HEK293T (cell line): ENCODE measurements at regions not wholly inside any gene's neighbourhood (a gene's known extent, or its start where the extent isn't known, plus 50 kb on each side); places are given as distances from the start of the nearest gene placed in this dataset.

Experiments
- ARNT ChIP-seq: fragments of 450-650 bp; IDR thresholded peaks from 2 replicates; pipeline ENCODE4 v1.6.1; 2017; ENCODE audit warnings: mild to moderate bottlenecking
- BHLHE40 ChIP-seq: fragments of 450-650 bp; IDR thresholded peaks from 2 replicates; pipeline ENCODE4 v1.6.1; 2016; ENCODE audit warnings: mild to moderate bottlenecking, moderate library complexity, borderline replicate concordance
- ELF4 ChIP-seq: fragments of 450-650 bp; IDR thresholded peaks from 2 replicates; pipeline ENCODE4 v1.6.1; 2017; ENCODE audit warnings: antibody characterized with exemption
- FOXA1 ChIP-seq: fragments of 450-650 bp; IDR thresholded peaks from 2 replicates; pipeline ENCODE4 v1.6.1; 2016; ENCODE audit warnings: mild to moderate bottlenecking
- LEF1 ChIP-seq: fragments of 450-650 bp; IDR thresholded peaks from 2 replicates; pipeline ENCODE4 v1.6.1; 2017; ENCODE audit warnings: mild to moderate bottlenecking, borderline replicate concordance
- NFRKB ChIP-seq: fragments of 450-650 bp; IDR thresholded peaks from 2 replicates; pipeline ENCODE4 v1.6.1; 2016; ENCODE audit warnings: mild to moderate bottlenecking, moderate library complexity
- PKNOX1 ChIP-seq: fragments of 450-650 bp; IDR thresholded peaks from 2 replicates; pipeline ENCODE4 v1.6.1; 2016
- TARDBP ChIP-seq: fragments of 450-650 bp; IDR thresholded peaks from 2 replicates; pipeline ENCODE4 v1.6.1; 2016

DNA sequence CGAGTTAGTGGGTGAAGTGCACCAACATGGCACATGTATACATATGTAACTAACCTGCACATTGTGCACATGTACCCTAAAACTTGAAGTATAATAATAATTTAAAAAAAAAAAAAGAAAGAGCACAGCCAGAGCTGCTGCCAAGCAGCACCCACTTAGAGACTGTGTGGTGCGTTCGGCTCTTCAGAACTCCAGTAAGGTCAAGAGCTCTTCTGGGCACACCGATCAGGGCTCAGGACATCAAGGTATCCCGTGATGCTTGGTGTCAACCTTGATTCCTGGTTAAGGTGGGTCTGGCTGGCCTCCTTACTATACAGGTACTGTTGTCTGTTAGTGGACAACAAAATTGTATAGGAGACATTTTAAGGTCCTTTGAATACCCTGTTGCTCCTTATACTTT lies 385.7 kb upstream of the AKR1E2 start:
- TF ChIP-seq BHLHE40 = no peak
- no peak for TF ChIP-seq LEF1
- no peak for TF ChIP-seq TARDBP
- TF ChIP-seq NFRKB = no peak
- TF ChIP-seq FOXA1 = no peak
- no peak for TF ChIP-seq ELF4
- no peak for TF ChIP-seq PKNOX1
- no peak for TF ChIP-seq ARNT
